GM21423 (cell line): ENCODE measurements at regions not wholly inside any gene's neighbourhood (a gene's known extent, or its start where the extent isn't known, plus 50 kb on each side); places are given as distances from the start of the nearest gene placed in this dataset.

Source experiments
- ATAC-seq: cut with Tn5 transposase; IDR thresholded peaks from one replicate; pipeline ENCODE4 v1.9.1; 2021; ENCODE audit warnings: mild to moderate bottlenecking, moderate library complexity; ENCODE audit not compliant: unreplicated experiment

GRCh38 chr13:77384999-77385398, 58.1 kb upstream of the MYCBP2 start:
- no peak for ATAC-seq

DNA sequence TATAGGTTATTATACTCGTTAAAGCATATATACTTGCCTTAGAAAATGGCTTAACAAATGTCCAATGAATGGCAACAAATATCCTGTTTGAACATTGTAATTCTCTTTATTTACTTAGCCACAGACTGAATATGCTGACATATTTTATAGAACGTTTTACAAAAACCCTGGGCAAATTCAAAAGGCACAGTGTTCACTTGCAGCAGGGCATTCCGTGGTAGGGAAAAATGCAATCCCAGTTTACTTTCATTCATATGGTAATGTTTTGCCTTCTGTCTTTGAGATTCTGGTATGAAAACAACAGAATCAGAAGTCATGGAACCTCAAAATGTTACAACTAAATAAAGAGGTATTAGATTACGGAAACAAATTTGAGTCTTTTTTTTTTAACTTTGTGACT, 56.2 kb upstream of the MYCBP2 start:
- no peak for ATAC-seq

DNA sequence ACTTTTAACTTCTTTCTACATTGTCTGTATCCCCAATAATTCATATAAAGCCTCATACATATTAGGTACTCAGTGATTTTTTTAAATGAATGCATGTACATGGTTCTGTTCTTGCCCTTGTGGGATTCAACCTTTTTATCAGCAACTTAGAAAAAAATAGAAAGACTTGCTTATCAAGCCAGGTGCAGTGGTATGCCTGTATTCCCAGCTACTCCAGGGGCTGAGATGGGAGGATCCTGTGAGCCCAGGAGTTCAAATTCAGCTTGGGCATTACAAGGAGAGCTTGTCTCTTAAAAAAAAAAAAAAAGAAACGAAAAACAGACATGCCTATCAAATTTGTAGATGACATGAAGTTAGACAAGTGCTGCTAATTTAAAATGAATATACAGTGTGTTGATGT, 54.2 kb upstream of the MYCBP2 start:
- no peak for ATAC-seq

DNA sequence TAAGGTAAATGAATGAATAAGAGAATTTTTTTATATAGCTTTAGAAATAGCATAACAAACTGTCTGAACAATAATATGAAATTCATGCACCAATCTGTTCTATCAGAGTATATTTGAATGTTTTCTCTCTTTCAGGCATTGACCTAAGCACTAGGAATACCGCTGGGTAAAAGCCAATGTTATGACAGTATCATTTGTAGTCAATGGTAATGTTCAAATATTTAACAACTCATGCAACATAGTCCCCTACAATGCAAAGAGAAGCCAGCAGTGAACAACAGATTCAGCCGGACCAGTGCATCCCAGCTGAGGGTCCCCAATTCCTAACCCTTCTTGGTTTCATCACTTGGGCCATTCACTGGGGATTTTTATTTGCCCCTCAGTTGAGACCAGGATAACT, 52.6 kb upstream of the MYCBP2 start:
- no peak for ATAC-seq

DNA sequence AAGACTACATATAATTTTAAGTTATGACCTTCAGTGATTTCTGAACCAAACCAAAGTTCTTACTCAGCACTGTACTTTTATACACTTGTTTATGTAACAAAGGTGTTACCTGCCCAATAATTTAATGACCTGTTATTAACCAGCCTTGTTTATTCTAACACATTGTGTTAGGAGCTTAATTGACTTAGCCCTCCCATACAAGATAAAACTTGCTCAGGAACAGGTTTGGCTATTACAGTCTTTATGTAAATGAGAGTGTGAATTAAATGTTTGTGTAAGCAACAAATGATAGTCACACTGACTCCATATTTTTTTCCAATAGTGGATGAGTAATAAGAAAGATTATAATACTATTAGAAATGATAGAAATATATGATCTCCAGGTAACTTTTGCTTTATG, 51.8 kb upstream of the MYCBP2 start:
- ATAC-seq: no peak

DNA sequence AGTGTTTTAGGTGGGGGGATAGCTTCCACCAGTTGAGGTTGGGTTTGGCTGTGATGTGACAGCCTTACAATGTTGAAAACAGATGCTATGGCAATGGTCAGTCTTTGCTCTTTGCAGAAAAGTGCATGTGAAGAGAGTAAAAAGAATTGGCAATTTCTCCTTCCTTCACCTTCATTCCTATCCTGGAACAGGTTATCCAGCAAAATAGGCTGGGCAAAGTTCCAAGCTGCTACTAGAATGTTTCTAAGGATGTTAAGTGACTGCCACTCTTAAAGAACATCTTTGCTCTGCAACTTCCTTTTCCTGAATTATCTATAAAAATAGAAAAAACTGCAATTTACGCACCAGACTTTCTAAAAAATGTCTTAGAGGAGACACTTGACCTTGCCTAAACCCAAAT, 50.1 kb upstream of the MYCBP2 start:
- no peak for ATAC-seq
